ENCODE measurements at regions not wholly inside any gene's neighbourhood (a gene's known extent, or its start where the extent isn't known, plus 50 kb on each side); places are given as distances from the start of the nearest gene placed in this dataset.

- Histone ChIP-seq H3K4me3 (replicated peaks in 1 of 2; ENCODE audit: low read depth in 1 of 2, low read length in 2 of 2) (no peak overlapping the region), H3K9ac (ENCODE audit: low read length) (no peak overlapping the region), H3K4me1 (ENCODE audit: control insufficient read depth in 1 of 2, insufficient read depth in 2 of 2, low read length in 2 of 2) (no peaks in the 10 kb centered on the region), H2AFZ (ENCODE audit: low read depth, low read length, poor library complexity, severe bottlenecking) (no peak overlapping the region), H4K20me1 (ENCODE audit: insufficient read depth) (no peaks in the 10 kb centered on the region), H3K4me2 (ENCODE audit: low read length) (no peak overlapping the region), H3K79me2 (ENCODE audit: insufficient read depth, low read length) (no peaks in the 10 kb centered on the region), H3K9me2 (ENCODE audit: insufficient read depth) (no peaks in the 10 kb centered on the region), H3K9me3 (ENCODE audit: control insufficient read depth in 1 of 2, insufficient read depth in 1 of 2, low read depth in 1 of 2, low read length in 2 of 2) (no peaks in the 10 kb centered on the region), H3K27me3 (ENCODE audit: insufficient read depth, low read length) (no peaks in the 10 kb centered on the region), H3K27ac (ENCODE audit: low read depth, low read length) (no peak overlapping the region), H3K36me3 (ENCODE audit: control insufficient read depth in 1 of 2, insufficient read depth in 2 of 2, low read length in 2 of 2) (no peaks in the 10 kb centered on the region)
- intact Hi-C loops (cut with micrococcal nuclease) = loop anchor here (10.0 kb wide), 2 partner anchors 285 to 365 kb away; partner anchors contain the start of gene SEMA3D
- no peak for TF ChIP-seq SRF (IDR thresholded peaks at IDR 0.05; ENCODE audit: low read depth)
- ATAC-seq (no peak), DNase-seq (ENCODE audit: low read depth, low spot score) (no peak)
- POLR2A ChIA-PET = no interaction called here
- RAD21 ChIA-PET (ENCODE audit: low non-redundant PET in 1 of 2, low total read pairs in 2 of 2, uncharacterized antibody in 2 of 2, unreplicated experiment in 2 of 2) = no interaction called here
- no TSS peak for BruUV-seq (replicated peaks)
- CTCF ChIA-PET = no interaction called here
Observed at GRCh38 chr7:85469446-85470010, 282.7 kb upstream of the SEMA3D start.

GRCh38 chr7:85464042-85464651 lies 277.3 kb upstream of the SEMA3D start:
- H3K9me2 ChIP-seq (ENCODE audit: insufficient read depth) = no peaks in the 10 kb centered on the region
- intact Hi-C loops (cut with micrococcal nuclease) = loop anchor here (2.0 to 10.0 kb wide), 3 partner anchors 279 to 423 kb away; partner anchors contain the start of gene SEMA3D
- H3K27ac ChIP-seq (ENCODE audit: low read depth, low read length) = no peak overlapping the region
- H3K36me3 ChIP-seq (ENCODE audit: control insufficient read depth in 1 of 2, insufficient read depth in 2 of 2, low read length in 2 of 2) = no peaks in the 10 kb centered on the region
- POLR2A ChIA-PET = no interaction called here
- H3K79me2 ChIP-seq (ENCODE audit: insufficient read depth, low read length) = no peaks in the 10 kb centered on the region
- CTCF ChIA-PET = interaction anchor here (0.9 to 2.3 kb wide), 8 partner anchors 10 to 433 kb away, joined by 3 to 15 read pairs (median 4); no protein-coding TSS in a partner anchor
- BruUV-seq (replicated peaks) = no TSS peak
- no peaks in the 10 kb centered on the region for H4K20me1 ChIP-seq (ENCODE audit: insufficient read depth)
- no peak overlapping the region for H3K4me3 ChIP-seq (replicated peaks in 1 of 2; ENCODE audit: low read depth in 1 of 2, low read length in 2 of 2)
- no peak overlapping the region for H3K9ac ChIP-seq (ENCODE audit: low read length)
- TF ChIP-seq CTCF (IDR thresholded peaks at IDR 0.05 in 2 of 3, conservative IDR thresholded peaks at IDR 0.05 in 1 of 3; ENCODE audit: borderline replicate concordance in 1 of 3, insufficient read depth in 1 of 3, low read depth in 2 of 3, low read length in 2 of 3) (peak in 1 of 3 experiments; percentile 26; a peak in 2 of 6 replicates), YY1 (IDR thresholded peaks at IDR 0.05; ENCODE audit: extremely low read depth, insufficient replicate concordance, low read depth, low read length) (no peak), EZH2phosphoT487 (IDR thresholded peaks at IDR 0.05; ENCODE audit: borderline replicate concordance) (no peak)
- no peak for DNase-seq (ENCODE audit: low read depth, low spot score)
- H3K27me3 ChIP-seq (ENCODE audit: insufficient read depth, low read length) = no peaks in the 10 kb centered on the region
- H2AFZ ChIP-seq (ENCODE audit: low read depth, low read length, poor library complexity, severe bottlenecking) = peak overlapping the region; percentile 50
- H3K4me2 ChIP-seq (ENCODE audit: low read length) = no peak overlapping the region
- no peaks in the 10 kb centered on the region for H3K9me3 ChIP-seq (ENCODE audit: control insufficient read depth in 1 of 2, insufficient read depth in 1 of 2, low read depth in 1 of 2, low read length in 2 of 2)
- no peaks in the 10 kb centered on the region for H3K4me1 ChIP-seq (ENCODE audit: control insufficient read depth in 1 of 2, insufficient read depth in 2 of 2, low read length in 2 of 2)
- RAD21 ChIA-PET (ENCODE audit: low non-redundant PET in 1 of 2, low total read pairs in 2 of 2, uncharacterized antibody in 2 of 2, unreplicated experiment in 2 of 2) = interaction anchor here in 1 of 2 experiments (1.3 kb wide), 1 partner anchor 422 kb away, joined by 3 read pairs; no protein-coding TSS in a partner anchor
- no peak for ATAC-seq
